H1 (cell line): ENCODE measurements at regions not wholly inside any gene's neighbourhood (a gene's known extent, or its start where the extent isn't known, plus 50 kb on each side); places are given as distances from the start of the nearest gene placed in this dataset.

Experiments
- ASH2L ChIP-seq: fragments of 200-600, 300-600 bp; sonication (generic); IDR thresholded peaks from one replicate; pipeline ENCODE4 v1.7.1; 2017; ENCODE audit warnings: low read length
- BACH1 ChIP-seq: IDR thresholded peaks from 2 replicates; pipeline ENCODE4 v1.6.1; 2012; ENCODE audit warnings: low read length, improper control_type of control experiment
- CTBP2 ChIP-seq: IDR thresholded peaks from 2 replicates; pipeline ENCODE4 v1.7.0; 2011; ENCODE audit warnings: borderline replicate concordance, mild to moderate bottlenecking, moderate library complexity, mixed read lengths, low read length; ENCODE audit not compliant: insufficient read depth, insufficient read length
- EP300 ChIP-seq, 2 experiments: IDR thresholded peaks; 1 replicate in 1 of 2; 2 replicates in 1 of 2; pipeline ENCODE4 v1.6.1; 2011 to 2012; ENCODE audit warnings: low read depth in 2 of 2, low read length in 2 of 2, mild to moderate bottlenecking in 2 of 2, borderline replicate concordance in 1 of 2, inconsistent platforms in 1 of 2, moderate library complexity in 1 of 2
- KDM1A ChIP-seq: fragments of 200-600, 300-600 bp; sonication (generic); IDR thresholded peaks from 2 replicates; pipeline ENCODE4 v1.7.1; 2016; ENCODE audit warnings: mild to moderate bottlenecking, low read length, borderline replicate concordance
- POU5F1 ChIP-seq: IDR thresholded peaks from 2 replicates; pipeline ENCODE4 v1.6.1; 2011; ENCODE audit warnings: low read depth, mild to moderate bottlenecking, low read length, moderate library complexity
- RNF2 ChIP-seq: fragments of 200-900, 300-1000 bp; sonication (generic); IDR thresholded peaks from 2 replicates; pipeline ENCODE4 v1.7.1; 2016; ENCODE audit warnings: borderline replicate concordance, low read depth, mild to moderate bottlenecking, antibody characterized with exemption, low read length; ENCODE audit not compliant: poor library complexity, severe bottlenecking; ENCODE audit errors: missing control alignments
- SP2 ChIP-seq: IDR thresholded peaks from 2 replicates; pipeline ENCODE4 v1.6.1; 2012; ENCODE audit warnings: mild to moderate bottlenecking, low read length, inconsistent platforms
- SUZ12 ChIP-seq: fragments of 200-600 bp; sonication (generic); IDR thresholded peaks from 2 replicates; pipeline ENCODE4 v1.6.1; 2012; ENCODE audit warnings: mild to moderate bottlenecking, inconsistent platforms, low read length, moderate library complexity, mixed read lengths
- TF ChIP-seq, protein P1 (sequence below): fragments of 300-600 bp; sonication (generic); IDR thresholded peaks from 2 replicates; pipeline ENCODE4 v1.7.1; 2012; ENCODE audit warnings: low read length, moderate library complexity, mild to moderate bottlenecking, inconsistent platforms; ENCODE audit not compliant: insufficient replicate concordance

DNA sequence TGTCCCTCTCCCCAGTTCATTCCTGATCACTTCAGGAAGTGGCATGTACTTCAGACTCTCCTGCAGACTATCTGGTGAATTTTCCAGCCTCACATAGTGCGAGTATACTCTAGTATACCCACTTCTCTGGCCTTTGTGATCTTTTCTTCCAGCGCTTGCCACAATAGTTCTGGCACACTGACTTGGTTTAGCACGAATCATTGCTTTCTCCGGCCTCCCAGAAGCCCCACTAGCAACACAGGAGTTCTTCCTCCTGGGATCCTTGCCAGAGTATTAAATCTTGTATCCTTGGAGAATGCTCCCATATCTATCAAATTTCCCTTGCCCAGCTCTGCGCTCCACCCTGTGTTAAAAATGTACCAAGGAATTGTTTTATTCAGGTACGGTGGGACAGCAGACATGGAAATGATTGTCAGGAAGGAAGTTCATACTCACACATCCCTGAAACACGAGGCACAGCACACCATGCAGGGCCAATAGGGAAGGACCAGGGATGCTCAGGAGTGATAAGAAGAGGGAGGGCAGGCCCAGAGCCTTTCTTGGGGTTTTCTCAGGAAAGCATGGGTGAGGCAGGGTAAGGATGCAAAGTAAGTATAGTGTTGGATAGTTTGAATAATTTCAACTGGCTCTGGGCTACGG is 136.7 kb downstream of the ADSS2 start (continued):
- TF ChIP-seq SUZ12 (no peak), BACH1 (no peak), SP2 (no peak), EP300 (IDR thresholded peaks at IDR 0.05; ENCODE audit: borderline replicate concordance in 1 of 2, low read depth in 2 of 2, low read length in 2 of 2) (no peak), RNF2 (no peak), POU5F1 (no peak), KDM1A (no peak), ASH2L (no peak), CTBP2 (no peak)
- TF ChIP-seq, protein P1, sequence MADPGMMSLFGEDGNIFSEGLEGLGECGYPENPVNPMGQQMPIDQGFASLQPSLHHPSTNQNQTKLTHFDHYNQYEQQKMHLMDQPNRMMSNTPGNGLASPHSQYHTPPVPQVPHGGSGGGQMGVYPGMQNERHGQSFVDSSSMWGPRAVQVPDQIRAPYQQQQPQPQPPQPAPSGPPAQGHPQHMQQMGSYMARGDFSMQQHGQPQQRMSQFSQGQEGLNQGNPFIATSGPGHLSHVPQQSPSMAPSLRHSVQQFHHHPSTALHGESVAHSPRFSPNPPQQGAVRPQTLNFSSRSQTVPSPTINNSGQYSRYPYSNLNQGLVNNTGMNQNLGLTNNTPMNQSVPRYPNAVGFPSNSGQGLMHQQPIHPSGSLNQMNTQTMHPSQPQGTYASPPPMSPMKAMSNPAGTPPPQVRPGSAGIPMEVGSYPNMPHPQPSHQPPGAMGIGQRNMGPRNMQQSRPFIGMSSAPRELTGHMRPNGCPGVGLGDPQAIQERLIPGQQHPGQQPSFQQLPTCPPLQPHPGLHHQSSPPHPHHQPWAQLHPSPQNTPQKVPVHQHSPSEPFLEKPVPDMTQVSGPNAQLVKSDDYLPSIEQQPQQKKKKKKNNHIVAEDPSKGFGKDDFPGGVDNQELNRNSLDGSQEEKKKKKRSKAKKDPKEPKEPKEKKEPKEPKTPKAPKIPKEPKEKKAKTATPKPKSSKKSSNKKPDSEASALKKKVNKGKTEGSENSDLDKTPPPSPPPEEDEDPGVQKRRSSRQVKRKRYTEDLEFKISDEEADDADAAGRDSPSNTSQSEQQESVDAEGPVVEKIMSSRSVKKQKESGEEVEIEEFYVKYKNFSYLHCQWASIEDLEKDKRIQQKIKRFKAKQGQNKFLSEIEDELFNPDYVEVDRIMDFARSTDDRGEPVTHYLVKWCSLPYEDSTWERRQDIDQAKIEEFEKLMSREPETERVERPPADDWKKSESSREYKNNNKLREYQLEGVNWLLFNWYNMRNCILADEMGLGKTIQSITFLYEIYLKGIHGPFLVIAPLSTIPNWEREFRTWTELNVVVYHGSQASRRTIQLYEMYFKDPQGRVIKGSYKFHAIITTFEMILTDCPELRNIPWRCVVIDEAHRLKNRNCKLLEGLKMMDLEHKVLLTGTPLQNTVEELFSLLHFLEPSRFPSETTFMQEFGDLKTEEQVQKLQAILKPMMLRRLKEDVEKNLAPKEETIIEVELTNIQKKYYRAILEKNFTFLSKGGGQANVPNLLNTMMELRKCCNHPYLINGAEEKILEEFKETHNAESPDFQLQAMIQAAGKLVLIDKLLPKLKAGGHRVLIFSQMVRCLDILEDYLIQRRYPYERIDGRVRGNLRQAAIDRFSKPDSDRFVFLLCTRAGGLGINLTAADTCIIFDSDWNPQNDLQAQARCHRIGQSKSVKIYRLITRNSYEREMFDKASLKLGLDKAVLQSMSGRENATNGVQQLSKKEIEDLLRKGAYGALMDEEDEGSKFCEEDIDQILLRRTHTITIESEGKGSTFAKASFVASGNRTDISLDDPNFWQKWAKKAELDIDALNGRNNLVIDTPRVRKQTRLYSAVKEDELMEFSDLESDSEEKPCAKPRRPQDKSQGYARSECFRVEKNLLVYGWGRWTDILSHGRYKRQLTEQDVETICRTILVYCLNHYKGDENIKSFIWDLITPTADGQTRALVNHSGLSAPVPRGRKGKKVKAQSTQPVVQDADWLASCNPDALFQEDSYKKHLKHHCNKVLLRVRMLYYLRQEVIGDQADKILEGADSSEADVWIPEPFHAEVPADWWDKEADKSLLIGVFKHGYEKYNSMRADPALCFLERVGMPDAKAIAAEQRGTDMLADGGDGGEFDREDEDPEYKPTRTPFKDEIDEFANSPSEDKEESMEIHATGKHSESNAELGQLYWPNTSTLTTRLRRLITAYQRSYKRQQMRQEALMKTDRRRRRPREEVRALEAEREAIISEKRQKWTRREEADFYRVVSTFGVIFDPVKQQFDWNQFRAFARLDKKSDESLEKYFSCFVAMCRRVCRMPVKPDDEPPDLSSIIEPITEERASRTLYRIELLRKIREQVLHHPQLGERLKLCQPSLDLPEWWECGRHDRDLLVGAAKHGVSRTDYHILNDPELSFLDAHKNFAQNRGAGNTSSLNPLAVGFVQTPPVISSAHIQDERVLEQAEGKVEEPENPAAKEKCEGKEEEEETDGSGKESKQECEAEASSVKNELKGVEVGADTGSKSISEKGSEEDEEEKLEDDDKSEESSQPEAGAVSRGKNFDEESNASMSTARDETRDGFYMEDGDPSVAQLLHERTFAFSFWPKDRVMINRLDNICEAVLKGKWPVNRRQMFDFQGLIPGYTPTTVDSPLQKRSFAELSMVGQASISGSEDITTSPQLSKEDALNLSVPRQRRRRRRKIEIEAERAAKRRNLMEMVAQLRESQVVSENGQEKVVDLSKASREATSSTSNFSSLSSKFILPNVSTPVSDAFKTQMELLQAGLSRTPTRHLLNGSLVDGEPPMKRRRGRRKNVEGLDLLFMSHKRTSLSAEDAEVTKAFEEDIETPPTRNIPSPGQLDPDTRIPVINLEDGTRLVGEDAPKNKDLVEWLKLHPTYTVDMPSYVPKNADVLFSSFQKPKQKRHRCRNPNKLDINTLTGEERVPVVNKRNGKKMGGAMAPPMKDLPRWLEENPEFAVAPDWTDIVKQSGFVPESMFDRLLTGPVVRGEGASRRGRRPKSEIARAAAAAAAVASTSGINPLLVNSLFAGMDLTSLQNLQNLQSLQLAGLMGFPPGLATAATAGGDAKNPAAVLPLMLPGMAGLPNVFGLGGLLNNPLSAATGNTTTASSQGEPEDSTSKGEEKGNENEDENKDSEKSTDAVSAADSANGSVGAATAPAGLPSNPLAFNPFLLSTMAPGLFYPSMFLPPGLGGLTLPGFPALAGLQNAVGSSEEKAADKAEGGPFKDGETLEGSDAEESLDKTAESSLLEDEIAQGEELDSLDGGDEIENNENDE = no peak
